ENCODE measurements at regions not wholly inside any gene's neighbourhood (a gene's known extent, or its start where the extent isn't known, plus 50 kb on each side); places are given as distances from the start of the nearest gene placed in this dataset.
"Not testable (repeated sequence)": the region's sequence is repeated elsewhere in the genome, so short reads cannot be mapped to it uniquely, and the experiment has no call there.

- not testable (repeated sequence) for TF ChIP-seq POLR2AphosphoS5 (IDR thresholded peaks at IDR 0.05; ENCODE audit: low read depth, low read length); MAX (IDR thresholded peaks at IDR 0.05; ENCODE audit: low read depth); CTCF (IDR thresholded peaks at IDR 0.05); RXRA (IDR thresholded peaks at IDR 0.05; ENCODE audit: borderline replicate concordance, low read depth); GATA2 (CRISPR knock-in tag; IDR thresholded peaks at IDR 0.05); EP300 (IDR thresholded peaks at IDR 0.05; ENCODE audit: borderline replicate concordance in 1 of 2, low read depth in 1 of 2, low read length in 1 of 2)
These were observed 1034.2 kb downstream of the PRIM2 start for GRCh38 chr6:58351619-58352018.

All from SK-N-SH (cell line).